Testis (tissue), 2 donors: ENCODE measurements at regions not wholly inside any gene's neighbourhood (a gene's known extent, or its start where the extent isn't known, plus 50 kb on each side); places are given as distances from the start of the nearest gene placed in this dataset.

Source experiments
- CTCF ChIP-seq, 3 experiments: fragments of 450-650 bp in 2 of 3; fragments of 200-600 bp in 1 of 3; sonication (generic) in 1 of 3; IDR thresholded peaks; one replicate each; pipeline ENCODE4 v1.5.1; 2016 to 2019; ENCODE audit warnings: antibody characterized with exemption in 3 of 3, mild to moderate bottlenecking in 2 of 3, moderate library complexity in 1 of 3
- POLR2A ChIP-seq: fragments of 450-650 bp; IDR thresholded peaks from one replicate; pipeline ENCODE4 v1.6.1; 2017; ENCODE audit warnings: antibody characterized with exemption, mild to moderate bottlenecking, moderate library complexity

DNA sequence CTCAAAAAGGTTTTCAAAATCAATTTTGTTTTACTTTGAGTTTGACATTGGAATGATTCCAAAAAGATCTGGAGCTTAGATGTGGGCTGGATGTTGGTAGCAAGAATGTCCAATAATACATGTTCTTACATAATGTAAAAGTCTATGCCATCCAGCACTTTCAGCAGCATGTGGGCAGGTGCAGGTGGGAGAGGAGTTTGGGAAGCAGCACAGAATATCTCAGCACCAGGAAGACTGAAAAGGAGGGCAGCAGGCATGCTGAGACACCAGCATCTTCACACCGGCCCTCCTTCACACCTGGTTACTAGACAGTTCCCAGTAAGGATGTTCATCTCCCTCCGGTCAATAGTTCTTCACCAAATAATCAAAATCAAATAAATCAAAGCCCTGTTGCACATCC, 166.6 kb downstream of the ZBTB18 start:
- no peak for TF ChIP-seq CTCF (IDR thresholded peaks at IDR 0.05)
- no peak for TF ChIP-seq POLR2A
